IPS-18c (cell line): ENCODE measurements at regions not wholly inside any gene's neighbourhood (a gene's known extent, or its start where the extent isn't known, plus 50 kb on each side); places are given as distances from the start of the nearest gene placed in this dataset.

Experiments
- H3K4me3 ChIP-seq: 2 replicates; pipeline ENCODE4 v1.7.0; 2013; ENCODE audit warnings: low read depth, mild to moderate bottlenecking, low read length, moderate library complexity; ENCODE audit not compliant: insufficient read depth
- H3K9me3 ChIP-seq: one replicate; pipeline ENCODE4 v1.6.1; 2013; ENCODE audit warnings: mild to moderate bottlenecking, low read length, moderate library complexity; ENCODE audit not compliant: control insufficient read depth, insufficient read depth

GRCh38 chr6:105639124-105639523, 236.2 kb upstream of the PREP start:
- Histone ChIP-seq H3K9me3 (no peaks in the 10 kb centered on the region), H3K4me3 (no peak overlapping the region)

GRCh38 chr6:105633814-105634213, 230.9 kb upstream of the PREP start:
- no peak overlapping the region for H3K4me3 ChIP-seq
- H3K9me3 ChIP-seq = no peaks in the 10 kb centered on the region

GRCh38 chr6:105628156-105628860, 225.4 kb upstream of the PREP start:
- no peaks in the 10 kb centered on the region for H3K9me3 ChIP-seq

GRCh38 chr6:105626295-105627158, 223.6 kb upstream of the PREP start:
- no peak overlapping the region for H3K4me3 ChIP-seq

More at GRCh38 chr6:105628156-105628860, 225.4 kb upstream of the PREP start:
- H3K4me3 ChIP-seq = no peak overlapping the region

GRCh38 chr6:105624021-105624420, 221.1 kb upstream of the PREP start:
- Histone ChIP-seq H3K9me3 (no peaks in the 10 kb centered on the region), H3K4me3 (no peak overlapping the region)

More at GRCh38 chr6:105626295-105627158, 223.6 kb upstream of the PREP start:
- H3K9me3 ChIP-seq = no peaks in the 10 kb centered on the region

GRCh38 chr6:105622226-105622625, 219.3 kb upstream of the PREP start:
- no peaks in the 10 kb centered on the region for H3K9me3 ChIP-seq
- H3K4me3 ChIP-seq = no peak overlapping the region

- H3K4me3 ChIP-seq = no peak overlapping the region
- no peaks in the 10 kb centered on the region for H3K9me3 ChIP-seq
Observed at GRCh38 chr6:105621564-105622175, 218.8 kb upstream of the PREP start.

GRCh38 chr6:105620878-105621277, 218.0 kb upstream of the PREP start:
- H3K9me3 ChIP-seq = no peaks in the 10 kb centered on the region
- H3K4me3 ChIP-seq = no peak overlapping the region

GRCh38 chr6:105619971-105620741, 217.3 kb upstream of the PREP start:
- Histone ChIP-seq H3K9me3 (no peaks in the 10 kb centered on the region), H3K4me3 (no peak overlapping the region)

GRCh38 chr6:105618247-105618646, 215.4 kb upstream of the PREP start:
- Histone ChIP-seq H3K4me3 (no peak overlapping the region), H3K9me3 (no peaks in the 10 kb centered on the region)

- Histone ChIP-seq H3K4me3 (no peak overlapping the region), H3K9me3 (no peaks in the 10 kb centered on the region)
Observed at GRCh38 chr6:105616521-105616920, 213.6 kb upstream of the PREP start.

GRCh38 chr6:105611606-105612005, 208.7 kb upstream of the PREP start:
- Histone ChIP-seq H3K9me3 (no peaks in the 10 kb centered on the region), H3K4me3 (no peak overlapping the region)

- H3K4me3 ChIP-seq = no peak overlapping the region
Observed at GRCh38 chr6:105609375-105609991, 206.6 kb upstream of the PREP start.

GRCh38 chr6:105608711-105609374, 206.0 kb upstream of the PREP start:
- H3K9me3 ChIP-seq = no peaks in the 10 kb centered on the region
- no peak overlapping the region for H3K4me3 ChIP-seq

More at GRCh38 chr6:105609375-105609991, 206.6 kb upstream of the PREP start:
- H3K9me3 ChIP-seq = no peaks in the 10 kb centered on the region

GRCh38 chr6:105607636-105608621, 205.0 kb upstream of the PREP start:
- H3K4me3 ChIP-seq = no peak overlapping the region
- no peaks in the 10 kb centered on the region for H3K9me3 ChIP-seq
